ENCODE measurements at regions not wholly inside any gene's neighbourhood (a gene's known extent, or its start where the extent isn't known, plus 50 kb on each side); places are given as distances from the start of the nearest gene placed in this dataset.

DNA sequence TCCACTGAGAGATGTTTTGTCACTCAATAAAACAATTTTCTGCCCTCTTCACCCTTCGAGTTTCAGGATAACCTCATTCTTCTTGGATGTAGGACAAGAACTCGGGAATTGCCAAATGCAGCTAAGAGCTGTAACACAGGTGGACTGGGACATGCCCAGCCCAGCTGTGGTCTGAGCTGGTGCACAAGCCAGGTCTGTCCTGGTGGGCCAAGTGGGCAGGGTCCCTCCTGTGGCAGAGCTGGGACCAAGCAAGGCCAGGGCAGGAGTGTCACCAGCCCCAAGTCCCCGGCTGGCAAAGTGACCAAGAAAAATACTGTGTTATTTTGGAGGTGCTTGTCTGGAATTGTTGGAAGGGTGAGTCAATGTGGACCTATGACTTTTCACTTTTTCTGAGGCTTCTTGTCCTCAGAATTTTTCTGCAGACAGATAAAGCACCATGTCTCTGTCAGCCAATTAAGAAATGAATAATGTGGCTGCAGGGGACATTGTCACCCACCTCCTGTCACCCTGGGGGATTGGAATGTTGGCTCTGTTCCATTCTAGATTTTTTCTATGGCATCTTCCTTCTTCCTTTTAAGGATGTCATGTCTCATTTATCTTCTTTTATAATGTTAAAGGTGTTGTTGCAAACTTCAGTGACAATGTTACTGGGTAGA, 645.2 kb upstream of the EPHA6 start:
- DNase-seq = no peak

DNA sequence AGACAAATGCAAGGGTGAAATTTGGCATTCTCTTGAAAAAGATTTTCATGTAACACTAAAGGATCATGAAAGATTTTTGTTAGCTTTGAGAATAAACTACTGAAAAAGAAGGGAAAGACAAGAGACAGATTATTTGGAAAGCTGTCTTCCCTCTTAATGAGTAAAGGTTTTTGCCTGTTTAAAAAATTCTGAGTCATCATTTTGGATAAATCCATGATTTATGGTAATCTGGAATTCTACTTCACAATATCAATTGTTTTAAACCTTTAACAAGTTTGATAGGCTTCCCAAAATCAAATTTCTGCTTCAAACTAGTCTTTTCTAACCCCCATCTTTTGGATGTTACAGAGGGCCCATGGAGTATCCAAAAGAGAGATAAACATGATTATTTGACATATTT, 641.5 kb upstream of the EPHA6 start:
- no peak for DNase-seq

DNA sequence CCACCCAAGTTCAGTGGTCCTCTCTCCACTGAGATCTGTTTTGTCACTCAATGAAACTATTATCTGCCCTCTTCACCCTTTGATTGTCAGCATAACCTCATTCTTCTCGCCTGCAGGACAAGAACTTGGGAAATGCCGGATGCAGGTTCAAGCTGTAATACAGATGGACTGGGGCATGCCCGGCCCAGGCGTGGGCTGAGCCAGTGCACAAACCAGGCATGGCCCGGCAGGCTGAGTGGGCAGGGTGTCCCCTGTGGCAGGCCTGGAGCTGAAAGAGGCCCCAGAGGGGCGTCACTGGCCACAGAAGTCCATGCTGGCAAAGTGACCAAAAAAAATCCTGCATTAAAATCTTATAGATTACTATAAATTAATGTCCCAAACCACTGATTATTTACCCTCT, 638.9 kb upstream of the EPHA6 start:
- DNase-seq = no peak

DNA sequence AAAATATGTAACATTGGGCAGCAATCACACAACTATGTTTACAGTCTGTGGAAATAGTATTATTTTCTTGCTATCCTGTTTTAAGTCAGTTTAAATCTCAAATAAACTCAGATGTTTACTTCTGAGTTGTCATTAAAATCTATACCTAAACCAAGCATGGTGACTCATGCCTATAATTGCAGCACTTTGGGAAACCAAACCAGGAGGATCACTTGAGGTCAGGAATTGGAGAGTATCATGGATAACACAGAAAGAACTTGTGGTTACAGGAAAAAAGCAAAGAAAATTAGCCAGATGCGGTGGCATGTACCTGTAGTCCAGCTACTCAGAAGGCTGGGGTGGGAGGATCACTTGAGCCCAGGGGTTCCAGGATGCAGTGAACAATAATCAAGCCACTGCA, 631.6 kb upstream of the EPHA6 start:
- DNase-seq = no peak

DNA sequence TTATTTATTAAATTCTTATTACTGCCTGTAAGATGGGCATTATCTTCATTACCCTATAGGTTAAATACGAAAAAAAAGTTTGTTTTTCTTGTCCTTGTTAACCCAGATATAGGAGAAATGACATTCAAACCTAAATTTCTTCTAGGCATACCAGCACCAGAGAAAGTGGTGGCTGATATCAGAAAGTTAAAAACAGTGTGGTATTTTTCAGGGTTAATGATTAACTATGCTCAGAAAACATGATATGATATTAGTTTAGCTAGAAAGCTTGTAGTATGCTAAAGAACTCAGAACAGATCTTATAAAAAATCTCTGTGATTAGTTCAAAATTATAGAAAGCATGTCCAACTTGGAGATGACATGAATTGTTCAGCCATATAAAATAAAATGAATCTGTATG, 630.5 kb upstream of the EPHA6 start:
- no peak for DNase-seq

DNA sequence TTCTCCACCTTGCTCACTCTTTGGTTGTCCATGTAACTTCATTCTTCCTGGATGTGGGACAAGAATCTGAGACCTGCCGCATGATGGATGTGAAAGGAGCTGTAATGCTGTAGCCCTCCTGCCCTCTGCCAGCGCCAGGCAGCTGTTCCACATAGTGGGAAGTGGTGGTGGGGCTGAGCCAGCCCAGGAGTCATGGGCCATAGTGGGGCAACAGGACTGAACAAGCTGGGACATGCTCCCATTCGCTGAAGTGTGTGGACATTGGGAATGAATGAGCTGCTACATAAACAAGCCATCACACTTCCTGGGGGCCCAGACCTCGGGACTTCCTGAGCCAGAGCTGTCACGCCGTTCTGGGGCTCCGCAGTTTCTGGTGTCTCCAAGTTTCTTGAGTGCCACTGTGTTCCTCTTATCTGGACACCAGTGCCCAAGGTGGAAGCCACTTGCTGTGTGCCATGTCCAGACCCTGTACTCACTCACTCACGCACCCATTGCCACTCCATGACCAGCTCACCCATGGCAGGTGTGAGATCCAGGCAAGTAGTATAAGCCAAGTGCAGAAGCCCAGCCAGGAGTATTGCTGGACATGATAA, 624.3 kb upstream of the EPHA6 start:
- no peak for DNase-seq

DNA sequence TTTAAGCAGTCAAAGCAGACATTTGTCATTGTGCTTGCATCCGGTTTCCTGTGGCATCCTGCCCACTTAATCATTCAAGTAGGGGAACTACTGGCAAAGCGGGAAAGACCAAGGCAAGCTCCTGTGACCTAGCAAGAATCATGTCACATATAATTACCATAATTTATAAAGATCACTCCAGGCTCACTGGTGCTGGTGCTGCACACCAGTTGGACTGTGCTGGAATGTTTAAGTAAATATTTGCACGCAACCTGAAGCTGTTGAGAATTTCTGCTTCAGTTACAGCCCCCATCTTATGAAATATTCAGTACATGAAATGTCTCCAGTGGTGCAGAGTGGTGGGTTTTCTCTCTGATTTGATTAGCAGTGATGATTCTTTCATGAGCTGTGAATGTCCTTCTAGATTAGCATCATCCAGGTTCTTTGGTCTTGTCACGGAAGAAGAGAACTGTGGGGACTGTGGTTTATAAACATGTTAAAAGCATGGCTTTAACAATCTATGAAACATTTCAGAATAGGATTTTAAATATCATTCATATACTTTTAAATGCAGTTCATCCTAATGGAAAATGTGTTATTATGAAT, 621.3 kb upstream of the EPHA6 start:
- no peak for DNase-seq

DNA sequence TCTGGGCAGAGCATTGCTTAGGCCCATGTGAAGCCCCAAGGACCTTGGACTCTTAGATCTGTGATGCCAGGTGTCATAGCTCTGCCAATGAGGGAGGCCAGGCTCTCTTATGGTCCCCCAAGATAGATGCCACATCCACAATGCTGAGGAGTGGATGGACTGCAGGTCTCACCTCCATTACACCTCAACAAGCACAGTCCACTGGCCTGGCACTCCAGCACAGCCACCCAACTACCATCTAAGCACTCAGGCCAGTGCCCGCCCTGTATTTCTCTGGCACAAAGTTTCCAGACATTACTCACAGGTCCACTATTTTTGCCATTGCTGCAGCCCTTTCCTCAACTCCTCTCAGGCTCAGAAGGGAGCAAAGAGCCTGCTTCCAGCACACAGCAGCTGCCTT, 613.5 kb upstream of the EPHA6 start:
- DNase-seq = no peak

DNA sequence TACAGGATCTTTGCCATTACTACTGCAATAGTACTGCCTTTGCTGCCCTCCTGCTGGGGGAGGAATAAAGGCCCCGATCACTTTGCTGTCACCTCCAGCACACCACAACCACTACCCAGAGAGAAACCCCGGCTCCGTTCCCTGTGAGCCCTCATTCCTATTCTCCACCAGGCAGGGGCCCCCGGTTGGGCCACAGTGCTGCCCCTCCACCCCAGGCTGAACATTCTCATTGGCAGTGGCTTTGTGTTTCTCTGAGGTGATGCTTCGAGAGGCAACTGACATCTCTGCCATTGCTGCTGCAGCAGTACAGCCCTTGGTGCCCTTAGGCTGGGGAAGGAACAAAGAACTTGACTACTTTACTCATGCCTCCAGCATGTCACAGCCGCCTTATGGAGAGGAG, 612.9 kb upstream of the EPHA6 start:
- no peak for DNase-seq

DNA sequence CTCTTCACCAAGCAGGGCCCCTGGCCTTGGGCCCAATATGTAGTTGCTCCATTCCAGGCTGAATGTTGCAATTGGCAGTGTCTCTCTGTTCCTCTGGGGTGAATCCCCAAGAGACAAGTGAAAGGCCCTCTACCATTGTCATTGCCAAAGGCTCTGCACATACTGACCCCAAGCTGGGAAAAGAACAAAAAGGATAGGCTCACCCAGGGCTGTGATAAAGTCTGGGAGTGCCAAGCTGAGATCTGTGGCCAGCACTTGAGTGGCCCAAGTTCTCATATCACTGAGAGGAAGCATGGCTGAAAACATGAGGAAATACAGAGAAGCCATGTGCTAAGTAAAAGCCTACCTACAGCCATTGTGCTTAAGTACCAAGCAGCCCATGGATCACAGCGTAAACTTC, 612.2 kb upstream of the EPHA6 start:
- no peak for DNase-seq

DNA sequence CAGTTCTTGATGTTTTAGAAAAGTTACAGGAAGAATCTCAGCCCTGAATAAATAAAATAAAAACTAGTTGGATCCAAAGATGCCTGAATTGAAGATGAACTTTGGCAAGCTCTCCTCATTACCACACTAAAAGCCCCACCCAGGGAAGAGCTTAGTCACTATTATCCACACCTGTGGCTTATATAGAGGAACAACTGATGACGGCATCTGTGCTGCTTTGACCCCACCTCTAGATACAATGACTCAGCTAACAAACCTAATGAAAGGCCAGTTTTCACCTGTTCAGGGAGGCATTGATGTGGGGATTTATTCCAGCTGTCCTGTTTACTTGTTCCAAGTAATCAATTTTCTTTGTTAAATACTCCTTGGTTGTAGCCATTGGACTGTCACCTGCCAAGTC, 604.7 kb upstream of the EPHA6 start:
- no peak for DNase-seq

DNA sequence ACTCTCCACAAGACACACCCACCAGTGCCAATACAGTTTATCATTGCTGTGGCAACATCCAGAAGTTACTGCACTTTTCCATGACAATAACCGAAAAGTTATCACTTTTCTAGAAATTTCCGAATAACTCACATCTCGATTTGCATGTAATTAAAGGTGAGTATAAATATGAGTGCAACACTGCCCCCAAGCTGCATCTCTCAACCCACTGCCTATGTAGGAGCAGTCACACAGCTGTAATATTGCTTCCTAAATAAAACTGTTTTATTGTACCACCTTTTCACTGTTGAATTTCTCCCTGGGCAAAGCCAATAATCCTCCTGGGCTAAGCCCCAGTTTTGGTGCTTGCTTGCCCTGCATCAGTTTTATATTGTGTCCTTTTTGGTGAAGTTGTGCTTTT, 601.0 kb upstream of the EPHA6 start:
- no peak for DNase-seq

DNA sequence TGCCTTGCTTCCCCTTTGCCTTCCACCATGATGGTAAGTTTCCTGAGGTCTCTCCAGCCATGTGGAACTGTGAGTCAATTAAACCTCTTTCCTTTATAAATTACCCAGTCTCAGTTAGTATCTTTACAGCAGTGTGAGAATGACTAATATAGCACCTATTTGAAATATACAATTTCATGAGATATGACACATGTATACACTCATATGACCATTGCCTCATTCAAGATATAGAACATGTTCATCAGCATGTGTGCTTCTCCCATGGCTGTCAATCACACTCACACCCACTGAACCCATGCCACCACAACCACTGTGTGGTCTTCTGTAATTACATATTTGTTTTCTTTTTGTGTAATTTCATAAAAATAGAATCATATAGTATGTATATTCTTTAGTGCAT, 599.5 kb upstream of the EPHA6 start:
- no peak for DNase-seq

DNA sequence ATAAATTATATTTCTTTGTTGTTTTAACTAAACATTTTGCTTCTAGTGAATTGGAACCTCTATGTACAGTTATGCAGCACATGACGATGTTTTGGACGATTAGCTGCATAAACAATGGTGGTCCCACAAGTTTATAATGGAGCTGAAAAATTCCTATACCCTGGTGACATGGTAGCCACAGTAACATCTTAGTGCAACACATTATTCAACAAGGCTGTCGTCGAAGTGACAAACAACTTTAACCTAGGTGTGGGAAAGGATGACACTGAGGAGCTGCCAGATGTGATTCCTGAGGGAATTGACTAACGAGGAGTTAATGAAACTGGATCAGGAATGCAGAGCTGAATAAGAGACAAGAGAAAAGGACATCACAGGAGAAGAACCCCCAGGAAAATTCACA, 588.9 kb upstream of the EPHA6 start:
- no peak for DNase-seq

DNA sequence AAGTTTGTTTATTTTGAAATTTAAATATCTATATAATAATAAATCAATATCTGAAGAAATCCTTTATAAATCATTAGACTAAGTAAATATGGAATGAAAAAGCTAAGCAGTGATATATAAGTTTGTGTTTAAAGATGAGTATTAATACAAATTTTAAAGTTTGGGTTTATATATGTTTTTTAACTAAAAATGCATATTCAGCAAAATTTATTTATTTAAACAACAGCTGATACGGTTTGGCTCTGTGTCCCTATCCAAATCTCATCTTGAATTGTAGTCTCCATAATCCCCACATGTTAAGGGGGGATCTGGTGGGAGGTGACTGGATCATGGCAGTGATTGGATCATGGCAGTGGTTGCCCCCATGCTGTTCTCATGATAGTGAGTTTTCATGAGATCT, 580.7 kb upstream of the EPHA6 start:
- no peak for DNase-seq

DNA sequence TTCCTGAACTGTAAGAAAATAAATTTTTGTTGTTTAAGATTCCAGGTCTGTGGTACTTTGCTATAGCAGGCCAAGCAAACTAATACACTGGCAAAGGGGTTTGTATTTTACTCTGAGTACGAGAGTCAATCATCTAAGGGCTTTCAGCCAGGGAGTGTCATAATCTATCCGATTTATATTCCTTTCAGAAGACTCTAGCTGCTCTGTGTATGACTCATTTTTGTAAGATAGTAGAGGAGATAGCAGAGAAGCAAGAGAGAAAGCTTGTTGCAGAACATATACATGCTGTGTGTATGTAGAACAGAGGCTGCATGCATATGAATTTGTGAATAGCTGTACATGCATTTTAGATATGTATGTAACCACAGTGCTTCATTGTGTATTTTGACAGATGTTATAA, 577.9 kb upstream of the EPHA6 start:
- no peak for DNase-seq

DNA sequence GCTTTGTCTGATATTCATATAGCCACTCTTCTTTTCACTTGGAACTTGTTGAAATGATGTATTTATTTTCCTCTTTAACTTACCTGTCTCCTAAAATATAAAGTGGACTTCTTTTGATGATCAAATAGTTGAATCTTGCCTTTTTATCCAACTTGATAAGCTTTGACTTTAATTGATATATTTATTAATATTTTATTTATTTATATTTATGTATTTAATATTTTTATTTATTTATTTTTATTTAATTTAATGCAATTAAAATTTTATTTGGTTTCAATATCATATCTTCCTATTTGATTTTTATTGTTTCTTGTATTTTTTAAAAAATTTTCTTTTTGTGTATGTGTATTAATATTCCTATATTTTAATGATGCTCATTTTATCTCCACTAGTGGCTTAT, 555.1 kb upstream of the EPHA6 start:
- no peak for DNase-seq

DNA sequence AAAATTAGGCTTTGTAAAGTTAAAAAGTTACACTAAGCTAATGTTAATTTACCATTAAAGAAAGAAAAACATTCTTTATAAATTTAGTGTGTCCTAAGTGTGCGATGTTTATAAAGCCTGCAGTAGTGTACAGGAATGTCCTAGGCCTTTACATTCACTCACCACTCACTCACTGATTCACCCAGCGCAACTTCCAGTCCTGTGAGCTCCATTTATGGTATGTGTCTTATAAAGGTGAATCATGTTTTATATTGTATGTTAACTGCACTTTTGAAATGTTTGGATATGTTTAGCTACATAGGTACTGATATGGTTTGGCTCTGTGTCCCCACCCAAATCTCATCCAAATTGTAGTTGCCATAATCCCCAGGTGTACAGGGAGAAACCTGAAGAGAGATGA, 549.7 kb upstream of the EPHA6 start:
- no peak for DNase-seq

DNA sequence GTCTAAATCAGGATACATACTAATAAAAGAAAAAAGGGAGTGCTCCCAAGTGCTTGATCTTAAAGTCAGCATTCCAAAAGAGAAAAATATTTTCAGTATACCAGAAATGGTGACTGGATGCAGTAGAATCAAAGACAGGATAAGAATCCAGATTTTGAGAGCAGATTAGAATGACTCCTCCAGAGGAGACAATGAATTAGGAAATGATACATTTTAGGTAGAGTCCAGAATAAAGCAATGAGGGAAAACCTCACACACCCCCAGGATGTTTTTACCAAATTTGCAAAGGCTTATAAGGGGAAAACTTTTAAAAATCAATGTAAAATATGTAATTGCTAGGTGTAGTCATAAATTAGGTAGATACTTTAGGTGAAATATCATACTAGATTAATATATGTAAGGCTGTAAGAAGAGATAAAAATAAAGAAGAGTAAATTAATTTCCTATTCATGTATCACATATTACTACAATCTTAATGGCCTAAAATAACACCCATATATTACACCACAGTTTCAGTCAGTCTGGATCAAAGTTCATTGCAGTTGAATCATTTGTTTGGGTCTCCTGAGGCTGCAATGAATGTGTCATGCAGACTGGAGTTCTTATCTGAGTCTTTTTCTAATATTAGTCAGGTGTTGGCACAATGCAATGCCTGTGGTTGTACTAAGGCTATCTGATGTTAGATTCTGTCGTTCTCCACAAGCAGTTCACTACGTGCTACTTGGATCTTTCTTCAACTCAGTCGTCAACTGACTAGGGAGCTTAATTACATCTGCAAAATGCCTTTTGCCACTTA, 547.8 kb upstream of the EPHA6 start:
- no peak for DNase-seq

DNA sequence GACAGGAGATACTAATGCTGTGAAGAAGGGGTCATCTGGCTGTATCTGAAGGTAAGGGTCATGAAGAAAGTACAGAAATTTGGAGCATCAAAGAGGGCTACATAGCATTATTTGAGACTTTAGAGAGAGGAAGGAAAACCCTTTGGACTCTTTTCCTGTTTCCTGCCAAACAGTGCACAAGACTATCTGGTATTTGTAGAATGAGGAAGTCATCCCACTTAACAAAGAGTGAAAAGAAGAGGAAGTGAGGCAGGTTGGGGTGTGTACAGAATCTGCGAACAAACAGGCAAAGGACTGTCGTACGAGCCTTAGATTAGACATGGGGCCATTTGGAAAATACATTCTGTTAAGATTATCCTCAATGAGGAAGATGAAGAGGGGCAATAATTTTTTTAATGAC, 546.8 kb upstream of the EPHA6 start:
- no peak for DNase-seq

DNA sequence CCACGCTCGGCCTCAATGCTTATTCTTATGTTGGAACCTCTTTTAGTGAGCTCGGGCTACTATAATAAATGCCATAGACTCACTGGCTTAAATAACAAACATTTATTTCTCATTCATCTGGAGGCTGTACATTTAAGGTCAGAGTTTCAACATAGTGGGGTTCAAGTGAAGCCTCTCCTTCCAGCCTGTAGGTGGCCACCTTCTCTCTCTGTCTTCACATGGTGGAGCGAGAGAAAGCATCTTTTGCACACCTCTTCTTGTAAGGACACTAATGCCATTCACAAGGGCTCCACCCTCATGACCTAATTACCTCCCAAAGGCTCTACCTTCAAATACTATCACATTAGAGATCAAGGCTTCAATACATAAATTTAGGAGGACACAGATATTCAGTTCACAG, 520.3 kb upstream of the EPHA6 start:
- no peak for DNase-seq

DNA sequence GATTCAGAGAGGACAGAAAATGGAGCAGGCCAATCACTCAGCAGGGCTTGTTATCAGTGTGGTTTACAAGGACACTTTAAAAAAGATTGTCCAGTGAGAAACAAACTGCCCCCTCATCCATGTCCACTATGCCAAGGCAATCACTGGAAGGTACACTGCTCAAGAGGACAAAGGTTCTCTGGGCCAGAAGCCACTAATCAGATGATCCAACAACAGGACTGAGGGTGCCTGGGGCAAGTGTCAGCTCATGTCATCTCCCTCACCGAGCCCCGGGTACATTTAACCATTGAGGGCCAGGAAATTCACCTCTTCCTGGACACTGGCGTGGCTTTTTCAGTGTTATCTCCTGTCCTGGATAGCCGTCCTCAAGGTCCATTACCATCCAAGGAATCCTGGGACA, 513.7 kb upstream of the EPHA6 start:
- DNase-seq = no peak

DNA sequence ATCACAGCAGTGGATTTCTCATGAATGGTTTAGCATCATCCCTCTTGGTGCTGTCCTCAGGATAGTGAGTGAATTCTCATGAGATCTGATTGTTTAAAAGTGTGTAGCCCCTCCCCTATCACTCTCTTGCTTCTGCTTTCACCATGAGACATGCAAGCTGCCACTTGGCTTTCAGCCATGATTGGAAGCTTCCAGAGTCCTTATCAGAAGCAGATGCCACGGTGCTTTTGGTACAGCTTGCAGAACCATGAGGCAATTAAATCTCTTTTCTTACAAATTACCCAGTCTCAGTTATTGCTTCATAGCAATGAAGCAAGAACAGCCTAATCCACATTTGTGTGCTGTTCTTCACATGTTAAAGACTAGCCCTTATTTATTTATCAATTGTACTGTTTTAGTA, 495.2 kb upstream of the EPHA6 start:
- DNase-seq = no peak

DNA sequence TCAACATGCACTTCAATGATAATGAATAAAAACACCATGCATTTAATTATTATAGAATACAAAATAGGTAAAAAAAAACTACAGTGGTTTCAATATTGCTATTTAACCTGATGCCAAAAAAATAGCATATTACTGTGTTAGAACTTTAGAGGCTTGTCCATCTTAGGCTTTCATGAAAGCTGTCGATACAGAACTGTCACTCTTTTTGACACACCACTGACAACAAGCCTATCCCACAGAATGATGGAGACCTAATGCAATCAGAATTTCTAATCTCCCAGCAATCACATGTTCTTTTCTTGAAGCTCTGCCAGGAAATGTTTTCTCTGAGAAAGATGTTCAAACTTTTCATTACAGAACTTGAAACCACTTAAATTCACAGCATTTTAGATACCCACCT, 490.3 kb upstream of the EPHA6 start:
- DNase-seq = no peak

Data from SW 1271 (cell line).